ENCODE measurements at regions not wholly inside any gene's neighbourhood (a gene's known extent, or its start where the extent isn't known, plus 50 kb on each side); places are given as distances from the start of the nearest gene placed in this dataset.

- in situ Hi-C loops (cut with MboI; ENCODE audit: low sequenced_read_pairs) = no loop called here
- intact Hi-C loops (cut with micrococcal nuclease) = no loop called here
- no peak for TF ChIP-seq RFX5 (IDR thresholded peaks at IDR 0.05; ENCODE audit: low read depth, low read length)
- TF ChIP-seq BHLHE40 (IDR thresholded peaks at IDR 0.05; ENCODE audit: low read depth, low read length) = no peak
- TF ChIP-seq NFE2L2 (IDR thresholded peaks at IDR 0.05; ENCODE audit: low read depth, low read length) = no peak
- TF ChIP-seq, protein P1, sequence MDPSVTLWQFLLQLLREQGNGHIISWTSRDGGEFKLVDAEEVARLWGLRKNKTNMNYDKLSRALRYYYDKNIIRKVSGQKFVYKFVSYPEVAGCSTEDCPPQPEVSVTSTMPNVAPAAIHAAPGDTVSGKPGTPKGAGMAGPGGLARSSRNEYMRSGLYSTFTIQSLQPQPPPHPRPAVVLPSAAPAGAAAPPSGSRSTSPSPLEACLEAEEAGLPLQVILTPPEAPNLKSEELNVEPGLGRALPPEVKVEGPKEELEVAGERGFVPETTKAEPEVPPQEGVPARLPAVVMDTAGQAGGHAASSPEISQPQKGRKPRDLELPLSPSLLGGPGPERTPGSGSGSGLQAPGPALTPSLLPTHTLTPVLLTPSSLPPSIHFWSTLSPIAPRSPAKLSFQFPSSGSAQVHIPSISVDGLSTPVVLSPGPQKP (IDR thresholded peaks at IDR 0.05; ENCODE audit: borderline replicate concordance, low read depth, low read length) = no peak
- no peak for TF ChIP-seq CEBPB (IDR thresholded peaks at IDR 0.05; ENCODE audit: low read depth, low read length)
- no peak for TF ChIP-seq CHD1 (IDR thresholded peaks at IDR 0.05; ENCODE audit: low read depth, low read length)
- TF ChIP-seq SMC3 (IDR thresholded peaks at IDR 0.05; ENCODE audit: low read depth, low read length) = no peak
- TF ChIP-seq USF2 (IDR thresholded peaks at IDR 0.05; ENCODE audit: low read depth, low read length) = no peak
- Histone ChIP-seq H3K23ac (ENCODE audit: low read depth, low read length) (no peak overlapping the region), H3K9me3 (ENCODE audit: control insufficient read depth, insufficient read depth, low read length) (no peaks in the 10 kb centered on the region), H3K9me1 (ENCODE audit: insufficient read depth, low read length) (no peaks in the 10 kb centered on the region), H2BK120ac (ENCODE audit: low read depth, low read length) (no peak overlapping the region), H4K20me1 (ENCODE audit: insufficient read depth, low read length) (no peaks in the 10 kb centered on the region), H2BK5ac (ENCODE audit: low read depth, low read length, poor library complexity, severe bottlenecking) (no peak overlapping the region), H3K9ac (ENCODE audit: low read depth, low read length) (no peak overlapping the region), H3K27ac (ENCODE audit: insufficient read depth, low read length) (no peak overlapping the region), H2BK20ac (ENCODE audit: low read depth, low read length) (no peak overlapping the region), H3K27me3 (ENCODE audit: control insufficient read depth, insufficient read depth, low read length) (no peaks in the 10 kb centered on the region), H3K56ac (ENCODE audit: extremely low read depth, insufficient read depth, low read length) (no peak overlapping the region), H3K4me3 (ENCODE audit: insufficient read depth, low read depth, low read length) (no peak overlapping the region), H3K79me1 (ENCODE audit: low read depth in 1 of 2, low read length in 2 of 2) (no peaks in the 10 kb centered on the region), H4K8ac (ENCODE audit: low read depth in 2 of 2, low read length in 2 of 2) (no peak overlapping the region), H2AK5ac (ENCODE audit: low read depth, low read length) (no peak overlapping the region), H4K5ac (ENCODE audit: low read depth, low read length) (no peak overlapping the region), H3K36me3 (ENCODE audit: control insufficient read depth, insufficient read depth, low read length) (no peaks in the 10 kb centered on the region), H4K91ac (ENCODE audit: insufficient read depth, low read depth, low read length) (no peak overlapping the region), H2BK15ac (ENCODE audit: low read depth, low read length) (no peak overlapping the region), H2AFZ (replicated peaks; ENCODE audit: low read length, poor library complexity) (no peak overlapping the region), H3K4me2 (ENCODE audit: low read depth, low read length) (no peak overlapping the region), H3K4ac (ENCODE audit: low read depth, low read length) (no peak overlapping the region), H3K14ac (replicated peaks; ENCODE audit: low read depth, low read length) (no peak overlapping the region), H3K18ac (ENCODE audit: low read depth, low read length) (no peak overlapping the region), H3K4me1 (ENCODE audit: control insufficient read depth, insufficient read depth, low read length) (no peaks in the 10 kb centered on the region), H2AK9ac (replicated peaks; ENCODE audit: low read depth, low read length, poor library complexity) (no peak overlapping the region)
- dilution Hi-C loops (cut with HindIII; ENCODE audit: low sequenced_read_pairs, unreplicated experiment) = no loop called here
- DNase-seq (no peak), ATAC-seq (ENCODE audit: low read depth) (no peak)
- no CpG with 5 or more reads among the region's 5 CpGs for WGBS, 2 experiments (ENCODE audit: extremely low coverage in 2 of 2, insufficient read length in 1 of 2)
- CTCF ChIA-PET = no interaction called here
- no TSS peak for BruUV-seq (replicated peaks)
- POLR2A ChIA-PET (ENCODE audit: unreplicated experiment) = no interaction called here
Measured at GRCh38 chr14:38762426-38762825, 340.6 kb downstream of the SEC23A start.
